ENCODE measurements at regions not wholly inside any gene's neighbourhood (a gene's known extent, or its start where the extent isn't known, plus 50 kb on each side); places are given as distances from the start of the nearest gene placed in this dataset.

GRCh38 chrX:42237956-42238355, 314.6 kb upstream of the CASK start:
- Histone ChIP-seq H3K4me3 (replicated peaks; ENCODE audit: insufficient read depth, low read length) (no peak overlapping the region), H3K27me3 (ENCODE audit: insufficient read depth, poor library complexity, severe bottlenecking) (no peaks in the 10 kb centered on the region), H3K27ac (replicated peaks) (no peak overlapping the region)
- no peak for DNase-seq (ENCODE audit: low read depth in 1 of 2, low spot score in 1 of 2)
- no peak for TF ChIP-seq REST (IDR thresholded peaks at IDR 0.05; ENCODE audit: insufficient replicate concordance, low read depth)
- no peak for TF ChIP-seq POLR2AphosphoS5 (IDR thresholded peaks at IDR 0.05; ENCODE audit: low read depth)
- no peak for TF ChIP-seq GABPA (IDR thresholded peaks at IDR 0.05; ENCODE audit: low read depth)
- TF ChIP-seq CTCF (IDR thresholded peaks at IDR 0.05; ENCODE audit: insufficient read depth, low read length) = no peak
- TF ChIP-seq SPI1 (IDR thresholded peaks at IDR 0.05; ENCODE audit: borderline replicate concordance, low read depth) = no peak

GRCh38 chrX:42229533-42229932, 306.2 kb upstream of the CASK start:
- Histone ChIP-seq H3K27ac (replicated peaks) (no peak overlapping the region), H3K4me3 (replicated peaks; ENCODE audit: insufficient read depth, low read length) (no peak overlapping the region), H3K27me3 (ENCODE audit: insufficient read depth, poor library complexity, severe bottlenecking) (no peaks in the 10 kb centered on the region)
- TF ChIP-seq GABPA (IDR thresholded peaks at IDR 0.05; ENCODE audit: low read depth) = no peak
- TF ChIP-seq CTCF (IDR thresholded peaks at IDR 0.05; ENCODE audit: insufficient read depth, low read length) = no peak
- TF ChIP-seq SPI1 (IDR thresholded peaks at IDR 0.05; ENCODE audit: borderline replicate concordance, low read depth) = no peak
- no peak for TF ChIP-seq POLR2AphosphoS5 (IDR thresholded peaks at IDR 0.05; ENCODE audit: low read depth)
- TF ChIP-seq REST (IDR thresholded peaks at IDR 0.05; ENCODE audit: insufficient replicate concordance, low read depth) = no peak
- DNase-seq (ENCODE audit: low read depth in 1 of 2, low spot score in 1 of 2) = no peak

DNA sequence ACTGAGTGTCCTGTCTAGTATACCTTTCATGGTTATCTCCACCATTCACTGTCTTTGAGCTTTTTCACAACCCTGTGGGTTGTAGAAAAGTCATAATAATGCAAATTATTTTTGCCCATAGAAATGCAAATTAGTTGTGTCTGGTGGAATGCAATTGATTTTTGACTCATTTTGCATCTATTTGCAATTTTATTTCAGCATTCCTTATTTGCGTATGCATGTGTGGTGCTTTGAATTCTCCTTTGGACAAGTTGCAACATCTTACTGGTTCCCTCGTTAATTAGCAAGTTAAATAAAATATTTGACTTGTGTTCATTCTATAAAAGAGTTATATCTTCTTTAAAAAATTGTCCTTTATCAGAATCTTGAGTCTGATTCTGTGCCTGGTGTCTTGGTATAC, 297.3 kb upstream of the CASK start:
- H3K27ac ChIP-seq (replicated peaks) = no peak overlapping the region
- TF ChIP-seq REST (IDR thresholded peaks at IDR 0.05; ENCODE audit: insufficient replicate concordance, low read depth) (no peak), SPI1 (IDR thresholded peaks at IDR 0.05; ENCODE audit: borderline replicate concordance, low read depth) (no peak), GABPA (IDR thresholded peaks at IDR 0.05; ENCODE audit: low read depth) (no peak), POLR2AphosphoS5 (IDR thresholded peaks at IDR 0.05; ENCODE audit: low read depth) (no peak), CTCF (IDR thresholded peaks at IDR 0.05; ENCODE audit: insufficient read depth, low read length) (no peak)
- H3K4me3 ChIP-seq (replicated peaks; ENCODE audit: insufficient read depth, low read length) = no peak overlapping the region
- H3K27me3 ChIP-seq (ENCODE audit: insufficient read depth, poor library complexity, severe bottlenecking) = no peaks in the 10 kb centered on the region
- DNase-seq (ENCODE audit: low read depth in 1 of 2, low spot score in 1 of 2) = no peak

Data from HL-60 (cell line).